HG02885 (cell line): ENCODE measurements at regions not wholly inside any gene's neighbourhood (a gene's known extent, or its start where the extent isn't known, plus 50 kb on each side); places are given as distances from the start of the nearest gene placed in this dataset.
"Not testable (repeated sequence)": the region's sequence is repeated elsewhere in the genome, so short reads cannot be mapped to it uniquely, and the experiment has no call there.

Experiments used
- ATAC-seq: cut with Tn5 transposase; IDR thresholded peaks from one replicate; pipeline ENCODE4 v1.9.1; 2021; ENCODE audit warnings: mild to moderate bottlenecking; ENCODE audit not compliant: unreplicated experiment, poor library complexity

GRCh38 chr2:193412368-193412767 is 1217.6 kb upstream of the TMEFF2 start:
- not testable (repeated sequence) for ATAC-seq

DNA sequence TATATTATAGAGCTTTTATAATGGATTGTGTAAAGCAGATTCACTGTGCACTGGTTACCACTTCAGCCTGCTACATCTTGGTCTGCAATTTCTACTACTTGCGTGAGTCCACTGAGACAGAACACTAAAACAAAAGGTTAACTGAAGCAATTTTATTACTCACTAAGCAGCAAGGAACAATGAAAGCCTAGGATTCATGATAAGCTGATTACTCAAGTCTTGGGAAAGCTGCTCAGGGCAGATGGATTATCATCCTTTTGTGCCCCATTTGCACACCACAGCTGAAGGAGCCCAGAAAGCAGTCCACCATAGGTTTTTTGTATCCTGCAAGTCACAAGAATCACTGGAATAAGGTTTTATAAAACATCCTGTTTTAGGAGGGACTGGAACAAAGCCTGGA is 1215.2 kb upstream of the TMEFF2 start:
- no peak for ATAC-seq

DNA sequence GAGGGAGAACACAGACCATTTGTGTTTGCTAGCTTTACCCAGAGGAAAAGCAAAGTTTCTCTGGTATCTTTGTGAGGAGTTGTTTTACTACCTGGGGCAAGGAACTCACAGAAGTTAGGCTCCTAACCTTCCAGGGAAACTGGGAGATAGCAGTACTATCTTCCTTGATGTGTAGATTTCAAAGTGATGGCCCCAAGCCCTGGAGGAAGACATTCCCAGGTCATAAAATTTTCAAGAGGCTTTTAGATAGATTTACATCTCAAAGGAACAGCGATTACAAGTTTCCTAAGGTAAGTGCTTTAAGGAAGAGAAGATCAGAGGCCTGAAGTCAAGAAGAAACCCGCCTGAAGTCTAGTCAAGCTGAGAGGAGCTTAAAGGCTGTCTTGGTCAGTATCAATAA is 1187.8 kb upstream of the TMEFF2 start:
- ATAC-seq: no peak

GRCh38 chr2:193377789-193378188 is 1183.1 kb upstream of the TMEFF2 start:
- ATAC-seq: no peak

GRCh38 chr2:193373120-193373519 is 1178.4 kb upstream of the TMEFF2 start:
- no peak for ATAC-seq

GRCh38 chr2:193371200-193371599 is 1176.5 kb upstream of the TMEFF2 start:
- ATAC-seq: no peak

DNA sequence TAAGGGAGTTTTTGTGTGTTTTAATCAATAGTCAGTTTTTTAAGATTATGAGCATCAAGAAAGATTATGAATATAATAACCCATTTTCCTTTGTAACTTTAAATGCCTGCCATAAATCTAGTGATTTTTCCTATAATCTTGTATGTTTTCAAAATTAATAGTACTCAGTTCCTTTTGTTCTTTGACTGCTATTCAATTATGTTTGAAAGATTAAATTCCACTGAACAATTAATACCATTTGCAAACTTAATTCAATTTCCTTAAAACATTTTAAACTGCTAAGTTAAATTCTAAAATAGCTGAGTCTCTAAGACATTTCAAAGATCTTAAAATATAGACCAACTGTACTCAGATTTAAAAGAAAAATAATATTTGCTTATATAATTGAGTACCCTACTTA is 1173.9 kb upstream of the TMEFF2 start:
- ATAC-seq: no peak

DNA sequence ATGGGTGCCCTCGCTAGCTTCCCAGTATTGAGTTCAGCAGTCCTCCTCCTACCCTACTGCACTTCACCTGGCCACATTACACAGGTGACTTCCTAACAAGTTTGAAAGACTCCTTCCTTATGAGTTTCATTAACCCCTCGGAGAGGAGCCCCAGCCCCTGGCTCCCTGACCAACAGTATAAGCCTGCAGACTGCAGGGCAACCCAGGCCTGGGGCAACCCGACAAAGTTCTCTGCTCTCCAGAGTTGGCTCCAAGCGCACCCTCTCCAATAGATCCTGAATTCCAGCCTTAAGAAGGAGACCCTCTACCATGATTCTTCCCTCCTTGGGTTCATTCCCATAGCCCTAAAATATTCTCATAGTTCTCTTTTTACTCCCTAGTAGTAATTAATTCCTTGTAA is 1162.8 kb upstream of the TMEFF2 start:
- no peak for ATAC-seq

DNA sequence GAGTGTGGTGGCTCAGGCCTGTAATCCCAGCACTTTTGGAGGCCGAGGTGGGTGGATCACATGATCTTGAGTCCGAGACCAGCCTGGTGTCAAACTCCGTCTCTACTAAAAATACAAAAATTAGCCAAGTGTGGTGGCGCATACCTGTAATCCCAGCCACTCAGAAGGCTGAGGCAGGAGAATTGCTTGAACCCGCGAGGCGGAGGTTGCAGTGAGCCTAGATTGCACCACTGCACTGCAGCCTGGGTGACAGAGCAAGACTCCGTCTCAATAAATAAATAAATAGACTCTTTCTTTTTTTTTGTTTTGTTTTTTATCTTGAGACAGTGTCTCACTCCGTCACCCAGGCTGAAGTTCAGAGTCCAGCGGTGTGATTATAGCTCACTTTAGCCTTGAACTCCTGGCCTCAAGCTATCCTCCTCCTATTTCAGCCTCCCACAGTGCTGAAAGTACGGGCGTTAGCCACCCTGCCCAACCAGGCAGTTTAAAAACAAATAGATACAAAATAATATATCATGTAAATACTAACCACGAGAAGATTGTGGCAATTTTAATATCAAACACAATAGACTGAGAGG is 1158.0 kb upstream of the TMEFF2 start:
- ATAC-seq: not testable (repeated sequence)

DNA sequence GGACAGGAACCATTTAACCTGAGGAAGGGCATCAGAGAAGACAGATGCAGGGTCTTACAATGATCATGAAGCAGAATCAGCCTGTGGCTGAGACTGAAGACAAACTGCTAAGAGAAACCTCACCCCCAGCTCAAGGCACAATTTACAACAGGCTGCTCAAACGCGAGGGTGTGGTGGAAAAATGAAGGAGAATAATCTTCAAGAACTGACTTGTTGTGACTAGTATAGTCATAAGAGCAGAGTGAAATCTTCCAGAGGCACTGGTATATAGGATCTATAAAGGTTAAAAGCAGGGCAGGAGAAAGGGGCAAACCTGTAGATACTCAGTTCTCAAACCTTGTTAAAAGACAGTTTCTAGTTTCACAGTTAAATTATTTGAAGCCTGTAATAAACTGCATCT is 1155.8 kb upstream of the TMEFF2 start:
- no peak for ATAC-seq

DNA sequence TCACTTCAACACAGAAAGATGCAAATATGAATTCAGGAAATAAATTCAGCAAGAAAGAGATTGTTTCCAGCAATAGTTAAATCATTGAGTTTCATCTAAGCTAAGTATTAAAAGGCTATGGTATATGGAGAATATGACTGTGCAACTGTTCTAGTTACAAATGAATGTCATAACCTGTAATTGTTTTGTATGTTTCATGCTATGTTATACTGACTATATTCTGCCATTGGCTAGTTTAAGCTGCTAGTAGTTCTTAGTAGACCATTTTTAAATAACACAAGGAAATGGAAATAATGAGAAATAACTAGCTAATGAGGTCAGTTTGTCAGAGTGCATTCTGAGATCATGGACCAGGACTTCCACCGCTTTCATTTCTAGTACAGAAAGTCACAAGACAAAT is 1154.9 kb upstream of the TMEFF2 start:
- no peak for ATAC-seq

DNA sequence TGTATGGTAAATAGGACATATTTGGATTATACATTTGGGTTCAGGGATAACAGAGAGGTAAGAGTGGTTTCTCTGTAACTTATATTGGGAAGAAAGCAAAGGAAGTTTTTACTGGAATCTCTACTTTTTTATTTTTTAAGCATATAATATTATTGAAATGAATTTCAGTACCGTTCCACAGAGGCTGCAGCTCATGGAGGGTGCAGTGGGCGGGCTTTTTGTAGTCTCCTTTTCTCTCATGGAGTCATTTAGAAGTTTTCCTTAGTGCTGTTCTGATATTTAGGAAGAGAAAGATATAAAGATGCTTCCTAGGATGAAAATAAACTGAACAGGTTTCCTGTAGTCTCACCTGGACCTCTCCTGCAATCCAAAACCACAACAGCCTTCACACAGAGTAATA is 1153.3 kb upstream of the TMEFF2 start:
- ATAC-seq: no peak

DNA sequence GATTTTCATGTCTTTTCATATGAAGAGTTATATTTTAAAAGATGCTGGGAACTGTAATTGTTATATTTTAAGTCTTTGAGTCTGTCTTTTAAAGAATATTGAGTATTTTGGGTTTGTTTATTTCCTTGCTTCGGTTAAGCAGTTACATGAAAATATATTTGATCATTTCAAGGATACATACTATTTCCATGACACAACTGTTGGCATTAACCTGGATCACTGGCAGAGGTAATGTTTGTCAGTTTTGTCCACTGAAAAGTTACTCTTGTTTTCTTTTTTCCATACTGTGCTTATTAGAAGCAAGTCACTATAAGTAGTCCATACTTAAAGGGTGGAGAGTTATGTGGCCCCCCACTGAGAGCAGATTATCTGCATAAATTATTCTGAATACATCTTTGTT is 1142.0 kb upstream of the TMEFF2 start:
- ATAC-seq: no peak

GRCh38 chr2:193334401-193334800 is 1139.7 kb upstream of the TMEFF2 start:
- no peak for ATAC-seq

DNA sequence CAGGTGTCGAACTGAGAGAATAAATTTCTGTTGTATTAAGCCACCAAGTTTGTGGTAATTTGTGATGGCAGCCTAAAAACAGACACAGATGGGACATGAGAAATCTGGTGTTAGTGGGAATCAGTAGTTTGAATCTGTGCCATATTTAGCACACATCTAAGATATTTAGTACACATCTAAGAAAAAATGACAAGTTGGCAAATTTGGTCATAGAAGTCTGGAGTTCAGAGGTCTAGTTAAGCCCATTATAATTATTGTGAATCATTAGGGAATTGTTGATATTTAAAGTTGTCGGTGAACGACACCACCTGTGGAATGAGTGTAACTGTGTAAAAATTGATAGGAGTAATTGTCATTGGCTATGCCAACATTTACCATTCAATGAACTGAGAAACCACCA is 1138.8 kb upstream of the TMEFF2 start:
- no peak for ATAC-seq

DNA sequence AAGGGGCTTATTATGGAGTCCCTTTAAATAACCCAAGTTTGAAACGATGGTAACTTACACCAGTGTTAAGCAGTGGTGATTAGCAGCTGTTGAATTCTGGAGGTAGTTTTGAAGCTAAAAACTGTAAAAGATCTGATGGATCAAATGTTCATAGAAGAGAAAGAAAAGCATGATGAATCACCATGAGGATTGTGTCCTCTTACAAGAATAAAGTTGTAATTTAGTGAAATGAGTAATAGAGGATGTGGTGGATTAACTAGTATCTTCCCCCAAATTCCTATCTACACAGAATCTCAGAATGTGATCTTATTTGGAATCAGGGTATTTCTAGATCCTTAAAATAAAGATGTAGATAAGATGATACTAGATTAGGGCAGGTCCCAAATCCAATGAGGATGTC is 1138.2 kb upstream of the TMEFF2 start:
- no peak for ATAC-seq

- no peak for ATAC-seq
Measured at GRCh38 chr2:193331676-193332075, 1136.9 kb upstream of the TMEFF2 start.

- no peak for ATAC-seq
Measured at GRCh38 chr2:193326296-193326695, 1131.6 kb upstream of the TMEFF2 start.

GRCh38 chr2:193315428-193316091 is 1120.8 kb upstream of the TMEFF2 start:
- no peak for ATAC-seq

DNA sequence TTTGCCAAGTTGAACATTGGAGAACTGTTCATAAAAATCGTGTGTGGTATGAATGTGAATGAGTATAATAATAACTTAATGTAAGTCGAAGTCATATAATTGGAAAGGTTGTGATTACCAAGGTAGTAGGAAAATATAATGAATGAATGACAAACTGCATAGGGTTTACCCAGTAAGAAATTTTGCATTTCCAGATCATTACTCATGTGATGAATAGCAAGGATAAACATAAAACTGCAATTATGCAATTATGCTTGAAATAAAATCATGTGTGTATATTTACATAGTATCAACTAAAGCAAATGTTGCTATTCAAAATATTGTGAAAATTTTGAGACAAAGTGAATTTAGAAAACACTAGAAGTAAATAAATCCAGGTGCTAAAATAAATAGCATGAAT is 1108.7 kb upstream of the TMEFF2 start:
- ATAC-seq: no peak

DNA sequence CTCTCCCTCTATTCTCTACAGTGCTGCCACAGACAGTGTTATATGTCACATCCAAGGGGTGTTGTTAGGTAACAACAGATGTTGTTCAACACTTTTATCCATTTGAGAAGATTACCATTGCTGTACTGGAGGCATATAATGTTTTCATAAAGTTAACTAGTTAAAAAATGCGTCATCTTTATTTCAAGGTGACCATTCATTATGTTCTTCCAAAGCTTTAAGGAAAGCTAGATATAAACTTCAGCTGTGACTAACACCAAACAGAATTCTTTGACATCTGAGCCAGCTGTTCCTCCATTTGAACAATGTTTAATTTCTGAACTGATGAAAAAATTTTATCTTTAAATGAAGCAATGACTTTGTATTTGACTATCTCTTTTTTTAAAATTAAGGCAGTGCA is 1099.6 kb upstream of the TMEFF2 start:
- no peak for ATAC-seq

- no peak for ATAC-seq
Measured at GRCh38 chr2:193279361-193279760, 1084.6 kb upstream of the TMEFF2 start.
